Pulmonary artery endothelial cell (primary cell): ENCODE measurements at regions not wholly inside any gene's neighbourhood (a gene's known extent, or its start where the extent isn't known, plus 50 kb on each side); places are given as distances from the start of the nearest gene placed in this dataset.

Experiments used
- DNase-seq: peaks from one replicate; pipeline ENCODE4 v3.0.0-alpha.2; 2011; ENCODE audit warnings: low read depth, low spot score

GRCh38 chr9:36763778-36764177 lies 191.1 kb downstream of the MELK start:
- DNase-seq: no peak

GRCh38 chr9:36764364-36765076 lies 191.8 kb downstream of the MELK start:
- no peak for DNase-seq

DNA sequence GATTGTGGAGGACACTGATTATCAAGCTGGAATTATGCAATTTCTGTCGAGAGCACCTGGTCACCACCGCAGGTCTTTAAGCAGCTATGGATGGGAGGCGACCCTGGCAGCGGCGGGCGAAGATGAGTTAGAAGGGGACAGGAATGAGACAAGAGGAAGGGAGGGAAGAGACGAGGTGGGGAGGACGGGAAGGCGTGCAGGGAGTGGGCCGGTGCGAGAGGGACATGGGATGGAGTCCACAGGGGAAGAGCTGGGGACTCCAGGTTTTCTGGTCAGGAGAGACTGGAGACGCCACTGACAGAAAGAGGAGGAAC lies 192.3 kb downstream of the MELK start:
- no peak for DNase-seq

DNA sequence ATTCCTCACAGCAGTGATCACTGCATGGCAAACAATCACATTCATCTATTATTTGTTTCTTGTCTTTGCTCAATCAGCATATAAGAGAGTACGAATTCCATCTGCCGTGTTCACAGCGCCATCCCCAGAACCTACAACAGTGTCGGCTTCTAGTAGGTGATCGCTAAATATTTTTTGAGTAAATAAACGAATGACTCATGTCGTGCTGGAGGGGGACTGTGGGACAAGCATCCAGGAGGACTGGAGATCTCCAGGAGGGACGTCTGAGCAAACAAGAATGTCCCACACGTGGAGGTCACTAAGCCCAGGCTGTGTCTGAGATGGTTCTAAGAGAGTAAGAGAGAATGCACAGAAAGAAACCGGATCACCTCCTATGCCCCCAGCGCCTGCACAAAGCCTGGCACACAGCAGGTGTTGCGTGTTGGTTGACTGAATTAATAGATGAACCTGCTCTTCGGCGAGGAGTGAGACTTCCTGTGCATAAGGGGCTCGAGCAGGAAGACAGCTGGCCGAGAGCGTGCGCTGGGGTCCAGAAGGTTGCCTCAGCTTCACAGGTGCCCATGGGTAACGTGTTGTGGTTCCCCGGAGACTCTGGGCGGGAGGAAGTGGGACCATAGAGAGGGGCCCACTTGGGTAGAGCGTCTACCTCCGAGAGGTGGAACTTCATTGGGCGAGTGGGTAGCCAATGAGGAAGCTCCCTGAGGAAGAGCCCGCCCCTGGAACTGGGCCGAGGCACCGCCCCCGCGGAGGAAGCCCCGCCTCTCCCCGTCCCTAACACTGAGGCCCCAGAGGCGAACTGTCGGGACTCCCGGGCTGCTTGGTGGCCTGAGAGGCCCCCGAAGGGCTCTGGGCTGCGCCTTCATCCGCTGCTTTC lies 193.0 kb downstream of the MELK start:
- no peak for DNase-seq

DNA sequence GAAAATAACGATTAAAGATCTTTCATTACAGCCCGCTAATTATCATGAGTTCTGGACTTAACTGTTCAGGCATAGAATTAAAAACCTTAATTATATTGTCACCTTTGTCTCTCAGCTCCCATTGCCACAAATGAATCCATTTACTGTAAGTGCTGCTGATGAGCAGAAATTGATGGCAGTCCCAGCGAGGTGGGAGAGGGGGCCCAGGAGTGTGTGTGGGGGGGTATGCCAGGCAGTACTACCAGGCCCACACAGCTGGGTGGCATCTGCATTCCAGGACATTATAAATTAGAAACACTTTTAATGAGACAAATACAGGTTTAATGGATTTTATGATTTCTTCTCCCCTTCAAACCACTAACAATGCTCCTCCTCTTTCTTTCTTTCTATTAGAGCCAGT lies 196.0 kb downstream of the MELK start:
- no peak for DNase-seq

DNA sequence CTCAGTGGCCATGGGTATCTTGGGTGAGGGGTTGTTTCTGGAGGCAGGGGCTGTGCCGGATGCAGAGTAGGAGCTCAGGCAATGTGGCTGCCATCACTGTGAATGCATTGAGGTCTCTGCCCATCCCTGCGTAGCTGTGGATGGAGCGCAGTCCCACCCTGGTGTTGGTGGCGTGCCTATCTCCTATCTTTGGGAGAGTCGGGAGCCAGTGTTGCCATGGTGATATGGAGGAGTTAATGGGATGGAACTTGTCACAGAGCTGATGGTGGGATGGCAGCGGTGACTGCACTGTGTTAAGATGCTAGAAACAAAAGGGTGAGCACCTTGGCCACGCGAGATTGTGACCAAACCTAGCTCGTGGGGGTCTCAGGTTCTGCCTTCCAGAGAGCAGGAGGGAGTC lies 197.3 kb downstream of the MELK start:
- no peak for DNase-seq

- no peak for DNase-seq
Observed at GRCh38 chr9:36772449-36773403, 200.0 kb downstream of the MELK start.

- DNase-seq: no peak
Observed at GRCh38 chr9:36778682-36779081, 206.0 kb downstream of the MELK start.

GRCh38 chr9:36779582-36779981 lies 206.9 kb downstream of the MELK start:
- DNase-seq: no peak

- DNase-seq: no peak
Observed at GRCh38 chr9:36780186-36780585, 207.5 kb downstream of the MELK start.

GRCh38 chr9:36781533-36781932 lies 208.8 kb downstream of the MELK start:
- DNase-seq: no peak
